Adipocyte (in vitro differentiated cells): ENCODE measurements at regions not wholly inside any gene's neighbourhood (a gene's known extent, or its start where the extent isn't known, plus 50 kb on each side); places are given as distances from the start of the nearest gene placed in this dataset.

ENCODE experiments used
- DNase-seq: peaks from one replicate; pipeline ENCODE4 v3.0.0-alpha.2; 2015; ENCODE audit warnings: low read depth
- H3K27me3 ChIP-seq: replicated peaks from 2 replicates; pipeline ENCODE4 v1.7.0; 2013; ENCODE audit warnings: mild to moderate bottlenecking, low read length, moderate library complexity; ENCODE audit not compliant: control insufficient read depth, insufficient read depth
- H3K36me3 ChIP-seq: 2 replicates; pipeline ENCODE4 v1.7.0; 2013; ENCODE audit warnings: low read length, mild to moderate bottlenecking, moderate library complexity; ENCODE audit not compliant: control insufficient read depth, insufficient read depth, severe bottlenecking
- H3K4me1 ChIP-seq: 2 replicates; pipeline ENCODE4 v1.7.0; 2013; ENCODE audit warnings: mild to moderate bottlenecking, low read length, moderate library complexity; ENCODE audit not compliant: control insufficient read depth, insufficient read depth
- H3K4me3 ChIP-seq: 2 replicates; pipeline ENCODE4 v1.7.0; 2013; ENCODE audit warnings: mild to moderate bottlenecking, low read length, moderate library complexity
- H3K9ac ChIP-seq: 2 replicates; pipeline ENCODE4 v1.7.0; 2013; ENCODE audit warnings: mild to moderate bottlenecking, low read length, moderate library complexity
- H3K9me3 ChIP-seq: 2 replicates; pipeline ENCODE4 v1.7.0; 2013; ENCODE audit warnings: mild to moderate bottlenecking, low read length, moderate library complexity; ENCODE audit not compliant: control insufficient read depth

- Histone ChIP-seq H3K36me3 (no peaks in the 10 kb centered on the region), H3K4me1 (no peaks in the 10 kb centered on the region), H3K9ac (no peak overlapping the region), H3K4me3 (no peak overlapping the region), H3K27me3 (no peaks in the 10 kb centered on the region), H3K9me3 (no peaks in the 10 kb centered on the region)
- DNase-seq: no peak
Measured at GRCh38 chr10:128588402-128588801, 462.2 kb upstream of the MKI67 start.

- Histone ChIP-seq H3K9ac (no peak overlapping the region), H3K27me3 (no peaks in the 10 kb centered on the region), H3K36me3 (no peaks in the 10 kb centered on the region), H3K4me3 (no peak overlapping the region), H3K4me1 (no peaks in the 10 kb centered on the region), H3K9me3 (peaks cover 9% of the 10 kb centered on the region)
- no peak for DNase-seq
Measured at GRCh38 chr10:128594688-128595087, 468.5 kb upstream of the MKI67 start.

- Histone ChIP-seq H3K4me3 (no peak overlapping the region), H3K4me1 (no peaks in the 10 kb centered on the region), H3K27me3 (no peaks in the 10 kb centered on the region), H3K9me3 (peaks cover 9% of the 10 kb centered on the region), H3K36me3 (no peaks in the 10 kb centered on the region), H3K9ac (no peak overlapping the region)
- DNase-seq: no peak
Measured at GRCh38 chr10:128596906-128597305, 470.7 kb upstream of the MKI67 start.

GRCh38 chr10:128599030-128599429 lies 472.8 kb upstream of the MKI67 start:
- Histone ChIP-seq H3K36me3 (no peaks in the 10 kb centered on the region), H3K4me1 (no peaks in the 10 kb centered on the region), H3K9ac (no peak overlapping the region), H3K9me3 (peaks cover 11% of the 10 kb centered on the region), H3K4me3 (no peak overlapping the region), H3K27me3 (no peaks in the 10 kb centered on the region)
- DNase-seq: no peak

- H3K4me1 ChIP-seq: no peaks in the 10 kb centered on the region
- no peaks in the 10 kb centered on the region for H3K27me3 ChIP-seq
- no peak for DNase-seq
- H3K4me3 ChIP-seq: no peak overlapping the region
- H3K9me3 ChIP-seq: peaks cover 6% of the 10 kb centered on the region
- H3K9ac ChIP-seq: no peak overlapping the region
- H3K36me3 ChIP-seq: no peaks in the 10 kb centered on the region
Measured at GRCh38 chr10:128599538-128599937, 473.3 kb upstream of the MKI67 start.

GRCh38 chr10:128602183-128602582 lies 476.0 kb upstream of the MKI67 start:
- Histone ChIP-seq H3K27me3 (no peaks in the 10 kb centered on the region), H3K9me3 (peaks cover 2% of the 10 kb centered on the region), H3K4me3 (no peak overlapping the region), H3K9ac (no peak overlapping the region), H3K36me3 (no peaks in the 10 kb centered on the region), H3K4me1 (no peaks in the 10 kb centered on the region)
- no peak for DNase-seq

- no peak overlapping the region for H3K4me3 ChIP-seq
- no peaks in the 10 kb centered on the region for H3K36me3 ChIP-seq
- no peak for DNase-seq
- peaks cover 9% of the 10 kb centered on the region for H3K27me3 ChIP-seq
- peaks cover 2% of the 10 kb centered on the region for H3K9me3 ChIP-seq
- no peaks in the 10 kb centered on the region for H3K4me1 ChIP-seq
- H3K9ac ChIP-seq: no peak overlapping the region
Measured at GRCh38 chr10:128604025-128604424, 477.8 kb upstream of the MKI67 start.

- Histone ChIP-seq H3K4me3 (no peak overlapping the region), H3K27me3 (peaks cover 9% of the 10 kb centered on the region), H3K36me3 (no peaks in the 10 kb centered on the region), H3K9me3 (peaks cover 2% of the 10 kb centered on the region), H3K4me1 (no peaks in the 10 kb centered on the region), H3K9ac (no peak overlapping the region)
- no peak for DNase-seq
Measured at GRCh38 chr10:128605180-128605579, 479.0 kb upstream of the MKI67 start.

GRCh38 chr10:128606055-128606454 lies 479.8 kb upstream of the MKI67 start:
- Histone ChIP-seq H3K4me3 (no peak overlapping the region), H3K9ac (no peak overlapping the region), H3K4me1 (no peaks in the 10 kb centered on the region)

GRCh38 chr10:128608791-128609190 lies 482.6 kb upstream of the MKI67 start:
- no peaks in the 10 kb centered on the region for H3K9me3 ChIP-seq
- no peaks in the 10 kb centered on the region for H3K4me1 ChIP-seq
- no peak for DNase-seq
- no peaks in the 10 kb centered on the region for H3K36me3 ChIP-seq
- H3K4me3 ChIP-seq: no peak overlapping the region
- no peak overlapping the region for H3K9ac ChIP-seq
- H3K27me3 ChIP-seq: peaks cover 12% of the 10 kb centered on the region

More at GRCh38 chr10:128606055-128606454, 479.8 kb upstream of the MKI67 start:
- Histone ChIP-seq H3K36me3 (no peaks in the 10 kb centered on the region), H3K27me3 (peaks cover 9% of the 10 kb centered on the region), H3K9me3 (peaks cover 2% of the 10 kb centered on the region)
- no peak for DNase-seq

GRCh38 chr10:128609460-128609859 lies 483.2 kb upstream of the MKI67 start:
- no peaks in the 10 kb centered on the region for H3K9me3 ChIP-seq
- no peak overlapping the region for H3K9ac ChIP-seq
- H3K4me1 ChIP-seq: no peaks in the 10 kb centered on the region
- no peaks in the 10 kb centered on the region for H3K36me3 ChIP-seq
- DNase-seq: no peak
- no peak overlapping the region for H3K4me3 ChIP-seq
- H3K27me3 ChIP-seq: peaks cover 12% of the 10 kb centered on the region

- Histone ChIP-seq H3K27me3 (peaks cover 12% of the 10 kb centered on the region), H3K36me3 (no peaks in the 10 kb centered on the region), H3K9me3 (no peaks in the 10 kb centered on the region), H3K4me1 (no peaks in the 10 kb centered on the region), H3K4me3 (no peak overlapping the region), H3K9ac (no peak overlapping the region)
- DNase-seq: no peak
Measured at GRCh38 chr10:128610113-128610512, 483.9 kb upstream of the MKI67 start.
